ENCODE measurements at regions not wholly inside any gene's neighbourhood (a gene's known extent, or its start where the extent isn't known, plus 50 kb on each side); places are given as distances from the start of the nearest gene placed in this dataset.

GRCh38 chr10:3881622-3882021, 96.6 kb upstream of the KLF6 start:
- H3K4me3 ChIP-seq (ENCODE audit: low read depth in 1 of 3, low read length in 3 of 3): no peak overlapping the region
- peaks cover 0 to 4% (median 0%) of the 10 kb centered on the region in 4 donors for H3K27me3 ChIP-seq (ENCODE audit: control insufficient read depth in 4 of 4, insufficient read depth in 4 of 4, low read length in 3 of 4)
- 93% methylated on average over 3 of the region's 3 CpGs for WGBS
- H3K36me3 ChIP-seq (ENCODE audit: control insufficient read depth in 4 of 4, insufficient read depth in 3 of 4, low read depth in 1 of 4, low read length in 3 of 4): no peaks in the 10 kb centered on the region
- DNase-seq (ENCODE audit: low spot score): no peak
- H3K27ac ChIP-seq (ENCODE audit: low read depth in 1 of 2, low read length in 2 of 2): no peak overlapping the region
- no peak for TF ChIP-seq TAF1 (conservative IDR thresholded peaks at IDR 0.05)
- no peak for TF ChIP-seq NR2F2 (IDR thresholded peaks at IDR 0.05)
- no peak for TF ChIP-seq FOXA2 (IDR thresholded peaks at IDR 0.05)
- no peak for TF ChIP-seq REST (IDR thresholded peaks at IDR 0.05)
- TF ChIP-seq FOXA1 (IDR thresholded peaks at IDR 0.05): no peak
- peaks cover 0 to under 1% (median 0%) of the 10 kb centered on the region in 4 donors for H3K4me1 ChIP-seq (ENCODE audit: control insufficient read depth in 4 of 4, insufficient read depth in 4 of 4, low read length in 3 of 4)
- peaks cover 0 to 3% (median 0%) of the 10 kb centered on the region in 4 donors for H3K9me3 ChIP-seq (ENCODE audit: control insufficient read depth in 4 of 4, low read length in 3 of 4)
- no peak overlapping the region for H3K9ac ChIP-seq (ENCODE audit: low read depth in 1 of 2, low read length in 2 of 2)

- Histone ChIP-seq H3K36me3 (ENCODE audit: control insufficient read depth in 4 of 4, insufficient read depth in 3 of 4, low read depth in 1 of 4, low read length in 3 of 4) (no peaks in the 10 kb centered on the region), H3K4me3 (ENCODE audit: low read depth in 1 of 3, low read length in 3 of 3) (no peak overlapping the region), H3K27me3 (ENCODE audit: control insufficient read depth in 4 of 4, insufficient read depth in 4 of 4, low read length in 3 of 4) (peaks cover 0 to 4% (median 0%) of the 10 kb centered on the region in 4 donors), H3K4me1 (ENCODE audit: control insufficient read depth in 4 of 4, insufficient read depth in 4 of 4, low read length in 3 of 4) (no peaks in the 10 kb centered on the region), H3K9me3 (ENCODE audit: control insufficient read depth in 4 of 4, low read length in 3 of 4) (peaks cover 0 to 3% (median 0%) of the 10 kb centered on the region in 4 donors), H3K9ac (ENCODE audit: low read depth in 1 of 2, low read length in 2 of 2) (no peak overlapping the region), H3K27ac (ENCODE audit: low read depth in 1 of 2, low read length in 2 of 2) (no peak overlapping the region)
- TF ChIP-seq RXRA (IDR thresholded peaks at IDR 0.05) (no peak), CTCF (IDR thresholded peaks at IDR 0.05; ENCODE audit: low read depth, low read length, missing input control) (no peak), FOXA2 (IDR thresholded peaks at IDR 0.05) (no peak), YY1 (IDR thresholded peaks at IDR 0.05) (no peak), RAD21 (IDR thresholded peaks at IDR 0.05) (no peak), ZBTB33 (IDR thresholded peaks at IDR 0.05) (no peak)
- 67% methylated on average over 8 of the region's 8 CpGs for WGBS
- no peak for DNase-seq (ENCODE audit: low spot score)
Measured at GRCh38 chr10:3879073-3879472, 94.1 kb upstream of the KLF6 start.

All from liver (tissue), 8 donors.